Cardiac muscle cell (in vitro differentiated cells and primary cell): ENCODE measurements at regions not wholly inside any gene's neighbourhood (a gene's known extent, or its start where the extent isn't known, plus 50 kb on each side); places are given as distances from the start of the nearest gene placed in this dataset.

Experiments used
- DNase-seq, 2 donors: peaks; one replicate each; pipeline versions ENCODE4 v3.0.0 to v3.0.0-alpha.2; 2010 to 2017; ENCODE audit warnings: low read depth in 1 of 2, low spot score in 1 of 2
- H3K27ac ChIP-seq: fragments of 200-600 bp; sonication (generic); 2 replicates; pipeline ENCODE4 v1.5.1; 2016
- H3K27me3 ChIP-seq: fragments of 200-600 bp; sonication (generic); 2 replicates; pipeline ENCODE4 v1.6.0; 2016; ENCODE audit warnings: control low read depth
- H3K36me3 ChIP-seq: fragments of 200-600 bp; sonication (generic); 2 replicates; pipeline ENCODE4 v1.5.1; 2016; ENCODE audit warnings: control low read depth
- H3K4me1 ChIP-seq: fragments of 200-600 bp; sonication (generic); 2 replicates; pipeline ENCODE4 v1.8.1; 2017; ENCODE audit warnings: low read depth, mild to moderate bottlenecking, mixed run types
- H3K4me3 ChIP-seq: fragments of 200-600 bp; sonication (generic); 2 replicates; pipeline ENCODE4 v1.5.1; 2016; ENCODE audit warnings: mild to moderate bottlenecking
- H3K9me3 ChIP-seq: fragments of 200-600 bp; sonication (generic); 2 replicates; pipeline ENCODE4 v1.5.1; 2017; ENCODE audit warnings: low read depth, mild to moderate bottlenecking, control low read depth
- TF ChIP-seq, protein P1 (sequence below): IDR thresholded peaks from 2 replicates; pipeline ENCODE4 v1.5.1; 2012; ENCODE audit warnings: low read depth, mild to moderate bottlenecking, low read length

DNA sequence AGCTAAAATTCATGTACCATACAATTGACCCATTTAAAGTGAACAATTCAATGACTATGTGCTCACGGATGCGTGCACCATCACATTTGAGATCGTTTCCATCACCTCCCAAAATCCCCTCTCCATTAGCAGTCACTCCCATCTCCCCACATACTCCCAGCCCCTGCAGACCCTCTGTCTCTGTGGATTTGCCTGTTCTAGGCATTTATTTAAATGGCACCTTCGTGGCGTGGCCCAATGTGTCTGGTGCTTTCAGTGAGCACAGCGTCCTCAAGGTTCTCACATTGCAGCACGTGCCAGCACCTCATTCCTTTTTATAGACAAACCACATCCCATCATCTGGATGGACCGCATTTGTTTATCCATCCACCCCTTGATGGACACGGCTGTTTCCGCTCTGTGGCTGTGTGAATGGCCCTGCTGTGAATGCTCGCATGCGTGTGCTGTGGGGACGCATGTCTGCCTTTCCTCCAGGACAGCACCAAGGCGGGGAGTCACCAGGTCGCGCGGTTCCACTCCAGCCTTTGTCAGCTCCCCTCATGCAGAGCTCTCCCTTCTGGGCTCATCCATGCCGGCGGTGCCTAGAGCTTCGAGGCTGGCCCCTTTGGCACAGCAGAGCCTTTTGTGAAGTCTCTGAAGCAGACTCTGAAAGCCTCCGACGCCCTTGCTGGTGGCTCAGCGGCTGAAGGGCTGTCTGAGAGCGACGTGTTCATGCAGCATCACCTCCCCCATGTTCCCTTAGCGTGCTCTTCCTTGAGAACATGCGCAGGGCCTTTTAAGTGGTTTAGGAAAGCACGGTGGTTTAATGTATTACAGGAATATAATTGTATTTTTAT, 184.4 kb downstream of the KIF26A start:
- Histone ChIP-seq H3K36me3 (no peaks in the 10 kb centered on the region), H3K9me3 (no peaks in the 10 kb centered on the region), H3K27ac (no peak overlapping the region), H3K27me3 (no peaks in the 10 kb centered on the region), H3K4me1 (no peaks in the 10 kb centered on the region), H3K4me3 (no peak overlapping the region)
- TF ChIP-seq, protein P1, sequence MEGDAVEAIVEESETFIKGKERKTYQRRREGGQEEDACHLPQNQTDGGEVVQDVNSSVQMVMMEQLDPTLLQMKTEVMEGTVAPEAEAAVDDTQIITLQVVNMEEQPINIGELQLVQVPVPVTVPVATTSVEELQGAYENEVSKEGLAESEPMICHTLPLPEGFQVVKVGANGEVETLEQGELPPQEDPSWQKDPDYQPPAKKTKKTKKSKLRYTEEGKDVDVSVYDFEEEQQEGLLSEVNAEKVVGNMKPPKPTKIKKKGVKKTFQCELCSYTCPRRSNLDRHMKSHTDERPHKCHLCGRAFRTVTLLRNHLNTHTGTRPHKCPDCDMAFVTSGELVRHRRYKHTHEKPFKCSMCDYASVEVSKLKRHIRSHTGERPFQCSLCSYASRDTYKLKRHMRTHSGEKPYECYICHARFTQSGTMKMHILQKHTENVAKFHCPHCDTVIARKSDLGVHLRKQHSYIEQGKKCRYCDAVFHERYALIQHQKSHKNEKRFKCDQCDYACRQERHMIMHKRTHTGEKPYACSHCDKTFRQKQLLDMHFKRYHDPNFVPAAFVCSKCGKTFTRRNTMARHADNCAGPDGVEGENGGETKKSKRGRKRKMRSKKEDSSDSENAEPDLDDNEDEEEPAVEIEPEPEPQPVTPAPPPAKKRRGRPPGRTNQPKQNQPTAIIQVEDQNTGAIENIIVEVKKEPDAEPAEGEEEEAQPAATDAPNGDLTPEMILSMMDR: no peak
- no peak for DNase-seq

DNA sequence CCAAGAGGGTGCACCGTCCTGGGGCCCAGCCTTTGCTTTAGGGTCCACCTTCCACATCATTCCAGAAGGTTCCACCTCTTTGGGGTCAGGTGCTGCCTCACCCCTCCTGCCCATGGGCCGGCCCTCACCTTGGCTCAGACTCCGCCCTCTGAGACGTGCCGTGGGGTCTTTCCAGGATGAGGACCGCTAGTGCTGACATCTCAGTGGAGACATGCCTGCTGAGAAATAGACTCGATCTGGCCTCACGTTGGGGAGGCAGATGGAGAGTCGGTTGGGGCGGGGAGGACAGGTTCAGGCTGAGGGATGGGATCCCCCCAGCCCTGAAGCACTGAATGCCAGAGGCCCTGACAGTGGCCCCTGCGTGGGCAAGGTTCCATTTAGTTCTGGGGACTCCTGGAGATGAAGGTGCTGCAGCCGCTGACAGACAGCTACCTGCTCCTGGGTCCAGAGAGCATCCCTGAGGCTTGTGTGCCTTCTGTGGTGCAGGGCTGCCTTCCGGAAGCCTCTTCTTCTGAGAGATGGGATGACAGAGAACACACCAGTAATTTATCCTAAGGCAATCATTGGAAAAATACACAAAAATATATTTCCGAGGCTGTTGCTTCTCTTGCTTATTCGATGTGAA, 185.3 kb downstream of the KIF26A start:
- H3K27me3 ChIP-seq: no peaks in the 10 kb centered on the region
- TF ChIP-seq, protein P1: no peak
- H3K4me1 ChIP-seq: no peaks in the 10 kb centered on the region
- no peaks in the 10 kb centered on the region for H3K36me3 ChIP-seq
- H3K4me3 ChIP-seq: no peak overlapping the region
- H3K27ac ChIP-seq: no peak overlapping the region
- DNase-seq: no peak
- H3K9me3 ChIP-seq: no peaks in the 10 kb centered on the region

GRCh38 chr14:104326848-104327247, 188.5 kb downstream of the KIF26A start:
- TF ChIP-seq, protein P1: no peak
- no peak overlapping the region for H3K4me3 ChIP-seq
- H3K27ac ChIP-seq: no peak overlapping the region
- H3K9me3 ChIP-seq: no peaks in the 10 kb centered on the region
- no peaks in the 10 kb centered on the region for H3K36me3 ChIP-seq
- no peak for DNase-seq
- no peaks in the 10 kb centered on the region for H3K27me3 ChIP-seq
- no peaks in the 10 kb centered on the region for H3K4me1 ChIP-seq

GRCh38 chr14:104328607-104329006, 190.2 kb downstream of the KIF26A start:
- no peak for DNase-seq
- Histone ChIP-seq H3K27me3 (no peaks in the 10 kb centered on the region), H3K27ac (no peak overlapping the region), H3K4me3 (no peak overlapping the region), H3K36me3 (no peaks in the 10 kb centered on the region), H3K9me3 (no peaks in the 10 kb centered on the region), H3K4me1 (no peaks in the 10 kb centered on the region)
- TF ChIP-seq, protein P1: no peak

DNA sequence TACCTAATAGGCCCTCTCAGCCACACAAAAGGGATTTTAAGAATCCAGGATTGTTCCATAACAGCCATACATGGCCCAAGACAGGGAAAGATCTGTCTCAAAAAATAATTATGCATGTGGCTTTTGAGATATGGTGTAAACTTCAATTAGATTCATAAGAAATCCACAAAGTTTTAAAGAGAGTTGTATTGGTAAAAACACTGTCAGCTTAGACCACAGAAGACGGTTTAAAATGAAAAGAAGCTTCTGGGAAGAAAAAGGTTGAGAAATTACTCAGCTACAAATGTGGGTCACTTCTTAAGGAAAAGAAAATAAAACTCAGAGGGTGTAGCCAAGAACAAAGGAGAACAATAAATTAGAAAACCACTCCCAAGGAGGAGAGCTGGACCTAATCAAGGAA, 191.4 kb downstream of the KIF26A start:
- no peaks in the 10 kb centered on the region for H3K4me1 ChIP-seq
- H3K27me3 ChIP-seq: no peaks in the 10 kb centered on the region
- no peaks in the 10 kb centered on the region for H3K9me3 ChIP-seq
- no peaks in the 10 kb centered on the region for H3K36me3 ChIP-seq
- no peak for DNase-seq
- TF ChIP-seq, protein P1: no peak
- no peak overlapping the region for H3K27ac ChIP-seq
- no peak overlapping the region for H3K4me3 ChIP-seq
